A549 (cell line): ENCODE measurements at regions not wholly inside any gene's neighbourhood (a gene's known extent, or its start where the extent isn't known, plus 50 kb on each side); places are given as distances from the start of the nearest gene placed in this dataset.
"Not testable (repeated sequence)": the region's sequence is repeated elsewhere in the genome, so short reads cannot be mapped to it uniquely, and the experiment has no call there.

Experiments
- ATAC-seq, 2 experiments: fragments of 200-7000 bp in 1 of 2; fragments of >200 bp in 1 of 2; cut with Nextera tagmentation in 1 of 2; cut with Tn5 transposase in 1 of 2; 3 replicates each; pipeline versions ENCODE4 v1.8.0 to v1.9.1; 2018 to 2020; ENCODE audit warnings: mild to moderate bottlenecking in 1 of 2, moderate library complexity in 1 of 2
- CTCF ChIA-PET: fragments of 300-600 bp; sonication (Branson Sonifier 250); formaldehyde crosslinking; extraction: SDS; loops from one replicate; lab custom pipeline; 2021; ENCODE audit warnings: antibody characterized with exemption, inconsistent platforms; lab: Yijun Ruan, JAX
- POLR2A ChIA-PET: fragments of 350-600 bp; formaldehyde crosslinking; extraction: SDS; loops from one replicate; lab custom pipeline; 2021; ENCODE audit warnings: antibody characterized with exemption, inconsistent platforms; lab: Yijun Ruan, JAX
- DNase-seq, 2 experiments: peaks; one replicate each; pipeline versions ENCODE4 v3.0.0 to v3.0.0-alpha.2; 2011 to 2016; ENCODE audit warnings: low read depth in 1 of 2, low spot score in 1 of 2
- FAIRE-seq: peaks from 2 replicates; lab custom pipeline; 2011; peaks lifted over from hg19 to GRCh38; lab: Jason Lieb, UNC
- H3K27ac ChIP-seq, 2 experiments: fragments of >200 bp; sonication (Bioruptor Twin); formaldehyde crosslinking; 3 replicates each; pipeline ENCODE4 v1.5.1; 2016 to 2017
- H3K4me1 ChIP-seq: fragments of >200 bp; sonication (Bioruptor Twin); formaldehyde crosslinking; 3 replicates; pipeline ENCODE4 v1.6.1; 2016
- H3K4me2 ChIP-seq: fragments of >200 bp; sonication (Bioruptor Twin); formaldehyde crosslinking; 3 replicates; pipeline ENCODE4 v1.6.1; 2016
- H3K4me3 ChIP-seq: fragments of >200 bp; sonication (Bioruptor Twin); formaldehyde crosslinking; 3 replicates; pipeline ENCODE4 v1.5.1; 2016
- H3K9me3 ChIP-seq: fragments of >200 bp; sonication (Bioruptor Twin); formaldehyde crosslinking; 3 replicates; pipeline ENCODE4 v1.6.1; 2016
- CHD4 ChIP-seq: fragments of 200-600 bp; sonication (generic); IDR thresholded peaks from 2 replicates; pipeline ENCODE4 v1.6.1; 2016; ENCODE audit warnings: antibody characterized with exemption, mild to moderate bottlenecking, borderline replicate concordance
- E2F6 ChIP-seq: IDR thresholded peaks from 2 replicates; pipeline ENCODE4 v1.6.1; 2012; ENCODE audit warnings: low read depth, borderline replicate concordance
- FOSB ChIP-seq: fragments of 250-450 bp; sonication (Bioruptor Pico); IDR thresholded peaks from 2 replicates; pipeline ENCODE4 v1.5.0; 2020; ENCODE audit warnings: mild to moderate bottlenecking, moderate library complexity
- HEYL ChIP-seq: fragments of 250-450 bp; sonication (Bioruptor Pico); IDR thresholded peaks from 2 replicates; pipeline ENCODE4 v1.8.0; 2021; ENCODE audit warnings: mild to moderate bottlenecking, moderate library complexity
- JUN ChIP-seq, 2 experiments: fragments of >200 bp; sonication (Bioruptor Twin); formaldehyde crosslinking; IDR thresholded peaks; 2 replicates in 1 of 2; 3 replicates in 1 of 2; pipeline ENCODE4 v1.6.1; 2016 to 2017
- KDM1A ChIP-seq: fragments of 200-600 bp; sonication (generic); IDR thresholded peaks from 2 replicates; pipeline ENCODE4 v1.6.1; 2016; ENCODE audit warnings: low read depth, mild to moderate bottlenecking
- KDM5A ChIP-seq: fragments of 200-600 bp; sonication (generic); IDR thresholded peaks from 2 replicates; pipeline ENCODE4 v1.6.1; 2016; ENCODE audit warnings: antibody characterized with exemption, mild to moderate bottlenecking
- MAX ChIP-seq: IDR thresholded peaks from 2 replicates; pipeline ENCODE4 v1.6.1; 2012
- NFE2L2 ChIP-seq: fragments of 150-350 bp; conservative IDR thresholded peaks from 2 replicates; pipeline ENCODE4 v1.6.1; 2014; ENCODE audit warnings: low read length
- NR3C1 ChIP-seq: fragments of >200 bp; sonication (Bioruptor Twin); formaldehyde crosslinking; IDR thresholded peaks from 3 replicates; pipeline ENCODE4 v1.6.1; 2017
- PBX3 ChIP-seq: IDR thresholded peaks from 2 replicates; pipeline ENCODE4 v1.6.1; 2012
- POLR2A ChIP-seq: IDR thresholded peaks from 2 replicates; pipeline ENCODE4 v1.6.1; 2012; ENCODE audit warnings: mild to moderate bottlenecking, low read length
- RAD21 ChIP-seq, 2 experiments: fragments of >200 bp in 1 of 2; sonication (Bioruptor Twin) in 1 of 2; formaldehyde crosslinking in 1 of 2; IDR thresholded peaks in 1 of 2; conservative IDR thresholded peaks in 1 of 2; 2 replicates in 1 of 2; 3 replicates in 1 of 2; pipeline ENCODE4 v1.6.1; 2012 to 2018; ENCODE audit warnings: inconsistent platforms in 1 of 2
- ZFP36 ChIP-seq: fragments of 450-650 bp; IDR thresholded peaks from 2 replicates; pipeline ENCODE4 v1.6.1; 2014; ENCODE audit warnings: borderline replicate concordance; ENCODE audit not compliant: partially characterized antibody
- WGBS: methylation state at CpG from one replicate; pipeline ENCODE4 v1.1.6; 2017; ENCODE audit errors: missing lambda C conversion rate; 5-methylcytosine and 5-hydroxymethylcytosine counted together
- small RNA-seq, 6 experiments: library from RNA; depleted of rRNA; stranded (forward); fragments of <200 nt; gene quantifications; one replicate each; pipeline ENCODE3, GENCODE V24; 2012

GRCh38 chr15:79775821-79776220 is 121.0 kb downstream of the MTHFS start:
- TF ChIP-seq POLR2A (no peak), JUN (IDR thresholded peaks at IDR 0.05) (no peak), MAX (no peak), PBX3 (no peak), KDM5A (no peak), FOSB (CRISPR knock-in tag) (no peak), NR3C1 (no peak), HEYL (no peak), E2F6 (no peak)
- no peak overlapping the region for H3K27ac ChIP-seq
- H3K9me3 ChIP-seq, result no peaks in the 10 kb centered on the region
- DNase-seq (no peak), FAIRE-seq (no peak), ATAC-seq (no peak)
- POLR2A ChIA-PET, result no interaction called here
- WGBS, result 30% methylated on average over 2 of the region's 2 CpGs
- no peak overlapping the region for H3K4me3 ChIP-seq
- H3K4me1 ChIP-seq, result no peaks in the 10 kb centered on the region
- CTCF ChIA-PET, result no interaction called here
- H3K4me2 ChIP-seq, result no peak overlapping the region

- FAIRE-seq (no peak), DNase-seq (no peak), ATAC-seq (no peak)
- Histone ChIP-seq H3K27ac (no peak overlapping the region), H3K4me2 (no peak overlapping the region), H3K4me1 (no peaks in the 10 kb centered on the region), H3K9me3 (peaks cover 11% of the 10 kb centered on the region; the same call in 1 of the 3 replicates), H3K4me3 (no peak overlapping the region)
- ChIA-PET CTCF (interaction anchor here (1.0 to 1.8 kb wide), 4 partner anchors 9 to 397 kb away, joined by 3 to 5 read pairs (median 3); no protein-coding TSS in a partner anchor), POLR2A (no interaction called here)
- WGBS, result 34% methylated on average over 2 of the region's 2 CpGs
- TF ChIP-seq NFE2L2, result no peak
Measured at GRCh38 chr15:79777916-79778315, 118.9 kb downstream of the MTHFS start.

- H3K4me1 ChIP-seq, result no peaks in the 10 kb centered on the region
- POLR2A ChIA-PET, result no interaction called here
- no peak overlapping the region for H3K4me3 ChIP-seq
- H3K4me2 ChIP-seq, result no peak overlapping the region
- no peak for FAIRE-seq
- no peak for DNase-seq
- no peak overlapping the region for H3K27ac ChIP-seq
- CTCF ChIA-PET, result interaction anchor here (1.0 to 1.8 kb wide), 3 partner anchors 10 to 397 kb away, joined by 3 to 5 read pairs (median 3); no protein-coding TSS in a partner anchor
- 51% methylated on average over 3 of the region's 3 CpGs for WGBS
- ATAC-seq, result no peak
- H3K9me3 ChIP-seq, result peaks cover 15% of the 10 kb centered on the region; the same call in 1 of the 3 replicates
- no peak for TF ChIP-seq CHD4
- 0 out of 5 replicates have a peak, but pooled peaks of 1 of the 2 experiments have one; percentile 5 for TF ChIP-seq RAD21 (conservative IDR thresholded peaks at IDR 0.05 in 1 of 2, IDR thresholded peaks at IDR 0.05 in 1 of 2)
- TF ChIP-seq, all 56 proteins: peak for 1
Measured at GRCh38 chr15:79778378-79778990, 118.3 kb downstream of the MTHFS start.

- WGBS, result 84% methylated on average over 2 of the region's 2 CpGs
- Histone ChIP-seq H3K4me1 (no peaks in the 10 kb centered on the region), H3K9me3 (peaks cover 15% of the 10 kb centered on the region; the same call in 1 of the 3 replicates), H3K4me2 (no peak overlapping the region), H3K4me3 (no peak overlapping the region), H3K27ac (no peak overlapping the region)
- DNase-seq (no peak), ATAC-seq (no peak), FAIRE-seq (no peak)
- ChIA-PET CTCF (interaction anchor here (1.8 to 2.0 kb wide), 3 partner anchors 10 to 399 kb away, joined by 4 to 6 read pairs (median 5); no protein-coding TSS in a partner anchor), POLR2A (no interaction called here)
- no peak for TF ChIP-seq NFE2L2
- TF ChIP-seq KDM1A, result no peak
- no peak for TF ChIP-seq POLR2A
- TF ChIP-seq ZFP36, result no peak
Measured at GRCh38 chr15:79779746-79780145, 117.1 kb downstream of the MTHFS start.

GRCh38 chr15:79782307-79782706 is 114.5 kb downstream of the MTHFS start:
- H3K27ac ChIP-seq, H3K4me1 ChIP-seq, DNase-seq, POLR2A ChIA-PET, ATAC-seq, H3K4me3 ChIP-seq, H3K4me2 ChIP-seq: not testable (repeated sequence)
- peak; percentile 13 for FAIRE-seq
- peaks cover 15% of the 10 kb centered on the region; the same call in 1 of the 3 replicates for H3K9me3 ChIP-seq
- CTCF ChIA-PET, result interaction anchor here (0.8 to 1.0 kb wide), 2 partner anchors 185 to 211 kb away, joined by 3 read pairs; no protein-coding TSS in a partner anchor

Small RNA genes in the stretch of these regions (small RNA-seq; reads per million reads assigned to genes)
- gene AC026826.2 (0 reads per million in 6 experiments), gene AC026826.3 (0 reads per million in 6 experiments)
